GM12878 (cell line): ENCODE measurements at regions not wholly inside any gene's neighbourhood (a gene's known extent, or its start where the extent isn't known, plus 50 kb on each side); places are given as distances from the start of the nearest gene placed in this dataset.

Experiments
- ATAC-seq: fragments of 200-7000 bp; cut with Tn5 transposase; 3 replicates; pipeline ENCODE4 v1.9.1; 2020; ENCODE audit warnings: mild to moderate bottlenecking, moderate library complexity
- BruUV-seq: library from RNA; stranded (reverse); fragments of 400-500 nt; replicated peaks from 2 replicates; lab custom pipeline; 2021; lab: Mats Ljungman, UMichigan
- CTCF ChIA-PET: fragments of 300-600 bp; sonication (Branson Sonifier 250); formaldehyde crosslinking; extraction: SDS; loops from one replicate; lab custom pipeline; 2021; ENCODE audit warnings: inconsistent platforms; lab: Yijun Ruan, JAX
- POLR2A ChIA-PET: fragments of 350-600 bp; formaldehyde crosslinking; extraction: SDS; loops from one replicate; lab custom pipeline; 2021; ENCODE audit warnings: inconsistent platforms; lab: Charles Lee
- RAD21 ChIA-PET: fragments of 300-600 bp; sonication (Branson Sonifier 250); formaldehyde crosslinking; loops from one replicate; lab custom pipeline; 2023; ENCODE audit warnings: antibody characterized with exemption; ENCODE audit not compliant: unreplicated experiment; lab: Charles Lee
- SMC1A ChIA-PET: fragments of 300-600 bp; sonication (Branson Sonifier 250); formaldehyde crosslinking; loops from one replicate; lab custom pipeline; 2023; ENCODE audit not compliant: unreplicated experiment, uncharacterized antibody; lab: Charles Lee
- DNase-seq: peaks from one replicate; pipeline ENCODE4 v3.0.0-alpha.2; 2011; ENCODE audit warnings: low read depth, low spot score
- FAIRE-seq: peaks from 3 replicates; lab custom pipeline; 2011; peaks lifted over from hg19 to GRCh38; lab: Jason Lieb, UNC
- H2AFZ ChIP-seq: 2 replicates; pipeline ENCODE4 v1.6.0; 2011; ENCODE audit warnings: low read depth, low read length, control low read depth; ENCODE audit not compliant: control insufficient read depth
- H3K27ac ChIP-seq: 2 replicates; pipeline ENCODE4 v1.5.1; 2011; ENCODE audit warnings: control low read depth; ENCODE audit not compliant: control insufficient read depth, insufficient read depth
- H3K27me3 ChIP-seq, 2 experiments: replicated peaks in 1 of 2; 2 replicates each; pipeline versions ENCODE4 v1.6.0 to v1.6.1; 2011; ENCODE audit warnings: low read length in 1 of 2; ENCODE audit not compliant: control insufficient read depth in 2 of 2, insufficient read depth in 2 of 2
- H3K36me3 ChIP-seq, 2 experiments: 2 replicates each; pipeline ENCODE4 v1.5.1; 2011; ENCODE audit warnings: low read length in 1 of 2; ENCODE audit not compliant: control insufficient read depth in 2 of 2, insufficient read depth in 2 of 2
- H3K4me1 ChIP-seq: 2 replicates; pipeline ENCODE4 v1.6.1; 2011; ENCODE audit warnings: mild to moderate bottlenecking, low read length, moderate library complexity, mixed read lengths; ENCODE audit not compliant: control insufficient read depth, insufficient read depth
- H3K4me2 ChIP-seq: 2 replicates; pipeline ENCODE4 v1.6.0; 2011; ENCODE audit warnings: control low read depth; ENCODE audit not compliant: control insufficient read depth, insufficient read depth
- H3K4me3 ChIP-seq: fragments of 200-600 bp; sonication (generic); 2 replicates; pipeline ENCODE4 v1.5.1; 2016
- H3K79me2 ChIP-seq: 2 replicates; pipeline ENCODE4 v1.6.0; 2011; ENCODE audit warnings: low read length; ENCODE audit not compliant: control insufficient read depth, insufficient read depth
- H3K9ac ChIP-seq: 2 replicates; pipeline ENCODE4 v1.8.0; 2011; ENCODE audit warnings: low read length, control low read depth, mixed read lengths; ENCODE audit not compliant: control insufficient read depth, insufficient read depth
- H3K9me3 ChIP-seq: replicated peaks from 3 replicates; pipeline ENCODE4 v1.5.1; 2011; ENCODE audit warnings: mild to moderate bottlenecking, low read length; ENCODE audit not compliant: control insufficient read depth, insufficient read depth
- H4K20me1 ChIP-seq: 2 replicates; pipeline ENCODE4 v1.6.0; 2011; ENCODE audit not compliant: control insufficient read depth, insufficient read depth
- ASH2L ChIP-seq: fragments of 300-600, 200-600 bp; sonication (generic); IDR thresholded peaks from 2 replicates; pipeline ENCODE4 v1.6.1; 2017; ENCODE audit warnings: low read depth, mild to moderate bottlenecking, borderline replicate concordance
- ATF2 ChIP-seq: IDR thresholded peaks from 2 replicates; pipeline ENCODE4 v1.6.1; 2012; ENCODE audit warnings: low read length, inconsistent platforms
- BACH1 ChIP-seq: fragments of 450-650 bp; IDR thresholded peaks from 2 replicates; pipeline ENCODE4 v1.6.1; 2017; ENCODE audit warnings: mild to moderate bottlenecking, borderline replicate concordance
- CBFB ChIP-seq: IDR thresholded peaks from 2 replicates; pipeline ENCODE4 v1.6.1; 2016; ENCODE audit warnings: antibody characterized with exemption, low read depth
- CEBPB ChIP-seq, 2 experiments: fragments of 150-350 bp in 1 of 2; IDR thresholded peaks; 2 replicates each; pipeline ENCODE4 v1.6.1; 2012 to 2014; ENCODE audit warnings: low read depth in 2 of 2, low read length in 2 of 2, borderline replicate concordance in 1 of 2, inconsistent platforms in 1 of 2
- CREM ChIP-seq: IDR thresholded peaks from 2 replicates; pipeline ENCODE4 v1.6.1; 2014; ENCODE audit warnings: antibody characterized with exemption, low read depth
- DPF2 ChIP-seq: fragments of 450-650 bp; IDR thresholded peaks from 2 replicates; pipeline ENCODE4 v1.6.1; 2017; ENCODE audit warnings: mild to moderate bottlenecking
- GATAD2B ChIP-seq: fragments of 450-650 bp; conservative IDR thresholded peaks from 2 replicates; pipeline ENCODE4 v1.6.1; 2017; ENCODE audit warnings: low read depth, mild to moderate bottlenecking, moderate library complexity
- HCFC1 ChIP-seq: fragments of 150-350 bp; IDR thresholded peaks from 2 replicates; pipeline ENCODE4 v1.6.1; 2014; ENCODE audit warnings: low read length
- HDAC2 ChIP-seq: fragments of 200-600 bp; sonication (generic); IDR thresholded peaks from 2 replicates; pipeline ENCODE4 v1.6.1; 2017
- IKZF1 ChIP-seq: fragments of 450-650 bp; conservative IDR thresholded peaks from 2 replicates; pipeline ENCODE4 v1.6.1; 2017; ENCODE audit warnings: antibody characterized with exemption, mild to moderate bottlenecking
- MEF2A ChIP-seq: IDR thresholded peaks from 2 replicates; pipeline ENCODE4 v1.6.1; 2011; ENCODE audit warnings: low read depth, mild to moderate bottlenecking, low read length, moderate library complexity; ENCODE audit not compliant: insufficient read depth
- NFXL1 ChIP-seq: fragments of 450-650 bp; IDR thresholded peaks from 2 replicates; pipeline ENCODE4 v1.6.1; 2017; ENCODE audit warnings: antibody characterized with exemption, mild to moderate bottlenecking, borderline replicate concordance
- PML ChIP-seq: IDR thresholded peaks from 2 replicates; pipeline ENCODE4 v1.6.1; 2012; ENCODE audit warnings: low read length, inconsistent platforms
- POLR2AphosphoS2 ChIP-seq: IDR thresholded peaks from 2 replicates; pipeline ENCODE4 v1.6.1; 2011; ENCODE audit warnings: low read depth, mild to moderate bottlenecking, low read length, improper control_type of control experiment, moderate library complexity
- POLR2AphosphoS5 ChIP-seq: IDR thresholded peaks from 2 replicates; pipeline ENCODE4 v1.6.1; 2011; ENCODE audit warnings: mild to moderate bottlenecking, low read length, inconsistent platforms
- RELB ChIP-seq: fragments of 450-650 bp; IDR thresholded peaks from 2 replicates; pipeline ENCODE4 v1.6.1; 2017; ENCODE audit warnings: low read depth, mild to moderate bottlenecking, moderate library complexity
- SMC3 ChIP-seq: IDR thresholded peaks from 2 replicates; pipeline ENCODE4 v1.6.1; 2011; ENCODE audit warnings: low read length, improper control_type of control experiment, borderline replicate concordance
- SREBF2 ChIP-seq: IDR thresholded peaks from 2 replicates; pipeline ENCODE4 v1.6.1; 2012; ENCODE audit warnings: mild to moderate bottlenecking, low read length
- TBL1XR1 ChIP-seq: IDR thresholded peaks from 2 replicates; pipeline ENCODE4 v1.6.1; 2012; ENCODE audit warnings: low read depth, low read length, improper control_type of control experiment
- WRNIP1 ChIP-seq: IDR thresholded peaks from 2 replicates; pipeline ENCODE4 v1.6.1; 2011; ENCODE audit warnings: low read depth, low read length, improper control_type of control experiment, borderline replicate concordance
- ZNF274 ChIP-seq: IDR thresholded peaks from one replicate; pipeline ENCODE4 v1.8.0; 2011; ENCODE audit not compliant: insufficient read length, insufficient read depth
- WGBS: methylation state at CpG from one replicate; pipeline ENCODE4 v1.1.6; 2016; ENCODE audit warnings: low lambda C conversion rate; ENCODE audit not compliant: insufficient replicate concordance, insufficient coverage; ENCODE audit errors: missing lambda C conversion rate; 5-methylcytosine and 5-hydroxymethylcytosine counted together
- in situ Hi-C: fragments of 300-500 bp; cut with MboI; formaldehyde crosslinking; loops from 9 replicates; pipeline ENCODE4 v1.14.3; 2018; ENCODE audit warnings: mixed read lengths
- intact Hi-C: fragments of 100-400 bp; cut with micrococcal nuclease; formaldehyde crosslinking; loops from one replicate; pipeline ENCODE4 v1.14.2; 2022; ENCODE audit not compliant: unreplicated experiment

- TF ChIP-seq POLR2AphosphoS2 (peak; percentile 56; the same call in 1 of the 2 replicates), PML (peak; percentile 78; the same call in 1 of the 2 replicates), WRNIP1 (no peak), IKZF1 (no peak), CBFB (peak; percentile 65), ZNF274 (no peak), DPF2 (no peak), TBL1XR1 (peak; percentile 44; the same call in 1 of the 2 replicates)
Measured at GRCh38 chr6:26205161-26205624, 118.0 kb downstream of the HFE start (continued).

- peak overlapping the region; percentile 72 for H3K4me3 ChIP-seq
- ChIA-PET CTCF (interaction anchor here (1.0 to 1.9 kb wide), 4 partner anchors 9 to 45 kb away, joined by 3 to 6 read pairs (median 5); a partner anchor contains a TSS), RAD21 (interaction anchor here (1.8 to 2.9 kb wide), 2 partner anchors 10 kb away, joined by 8 to 26 read pairs; a partner anchor contains a TSS), POLR2A (interaction anchor here (0.7 to 5.2 kb wide), 4 partner anchors 10 to 22 kb away, joined by 3 to 57 read pairs (median 6); a partner anchor contains a TSS), SMC1A (interaction anchor here (1.1 to 2.3 kb wide), 5 partner anchors 10 to 79 kb away, joined by 3 to 14 read pairs (median 3); a partner anchor contains a TSS)
- FAIRE-seq: peak; percentile 23
- H3K27me3 ChIP-seq: no peaks in the 10 kb centered on the region
- H3K9me3 ChIP-seq: no peaks in the 10 kb centered on the region
- under 1% methylated on average over 18 of the region's 18 CpGs for WGBS
- in situ Hi-C loops (no loop called here), intact Hi-C loops (loop anchor here (1.0 to 2.0 kb wide), 2 partner anchors 10 to 67 kb away; a partner anchor contains a TSS)
- H4K20me1 ChIP-seq: no peaks in the 10 kb centered on the region
- peak overlapping the region; percentile 95 for H3K9ac ChIP-seq
- H3K4me2 ChIP-seq: peak overlapping the region; percentile 97
- H3K4me1 ChIP-seq: peaks cover 14% of the 10 kb centered on the region
- peak overlapping the region; percentile 96 for H3K27ac ChIP-seq
- BruUV-seq: no TSS peak
- peak overlapping the region; percentile 69 for H2AFZ ChIP-seq
- ATAC-seq: peak; percentile 22
- H3K79me2 ChIP-seq: peaks cover 8% of the 10 kb centered on the region
- no peak for DNase-seq
- no peaks in the 10 kb centered on the region for H3K36me3 ChIP-seq
- no peak for TF ChIP-seq ATF2
- no peak for TF ChIP-seq HDAC2
- peak; percentile 45; the same call in 1 of the 2 replicates for TF ChIP-seq RELB
- no peak for TF ChIP-seq NFXL1
- no peak for TF ChIP-seq SREBF2
- no peak for TF ChIP-seq CREM
- TF ChIP-seq GATAD2B: 0 out of 2 replicates have a peak, but pooled peaks have one; percentile 16
- TF ChIP-seq MEF2A: no peak
- TF ChIP-seq ASH2L: no peak
- TF ChIP-seq BACH1: 0 out of 2 replicates have a peak, but pooled peaks have one; percentile 9
- TF ChIP-seq POLR2AphosphoS5: 0 out of 2 replicates have a peak, but pooled peaks have one; percentile 42
- no peak for TF ChIP-seq HCFC1
- TF ChIP-seq SMC3: no peak
- no peak for TF ChIP-seq CEBPB (IDR thresholded peaks at IDR 0.05; ENCODE audit: borderline replicate concordance in 1 of 2, low read depth in 2 of 2, low read length in 2 of 2)
Measured at GRCh38 chr6:26205625-26206574, 118.7 kb downstream of the HFE start.
